Mesodermal cell (in vitro differentiated cells): ENCODE measurements at regions not wholly inside any gene's neighbourhood (a gene's known extent, or its start where the extent isn't known, plus 50 kb on each side); places are given as distances from the start of the nearest gene placed in this dataset.
"Not testable (repeated sequence)": the region's sequence is repeated elsewhere in the genome, so short reads cannot be mapped to it uniquely, and the experiment has no call there.

Experiments used
- H3K27ac ChIP-seq: 2 replicates; pipeline ENCODE4 v1.7.0; 2013; ENCODE audit warnings: mild to moderate bottlenecking, low read depth, low read length, moderate library complexity; ENCODE audit not compliant: severe bottlenecking
- H3K36me3 ChIP-seq: 2 replicates; pipeline ENCODE4 v1.7.1; 2013; ENCODE audit warnings: mild to moderate bottlenecking, low read length, moderate library complexity; ENCODE audit not compliant: control insufficient read depth, insufficient read depth
- H3K4me1 ChIP-seq: one replicate; pipeline ENCODE4 v1.7.1; 2013; ENCODE audit warnings: mild to moderate bottlenecking, low read length; ENCODE audit not compliant: insufficient read depth, control insufficient read depth, poor library complexity, severe bottlenecking
- H3K4me3 ChIP-seq: 2 replicates; pipeline ENCODE4 v1.7.0; 2013; ENCODE audit warnings: low read length, control low read depth, mild to moderate bottlenecking; ENCODE audit not compliant: insufficient read depth, poor library complexity, severe bottlenecking; ENCODE audit errors: extremely low read depth
- H3K9me3 ChIP-seq: 2 replicates; pipeline ENCODE4 v1.7.1; 2013; ENCODE audit warnings: mild to moderate bottlenecking, low read length, moderate library complexity; ENCODE audit not compliant: control insufficient read depth
- WGBS, 2 experiments: methylation state at CpG; one replicate each; pipeline ENCODE4 v1.1.5; 2013; ENCODE audit warnings: missing lambda C conversion rate in 2 of 2; ENCODE audit not compliant: insufficient coverage in 2 of 2; 5-methylcytosine and 5-hydroxymethylcytosine counted together

- no peaks in the 10 kb centered on the region for H3K36me3 ChIP-seq
- no peak overlapping the region for H3K4me3 ChIP-seq
- no peak overlapping the region for H3K27ac ChIP-seq
- H3K4me1 ChIP-seq, result no peaks in the 10 kb centered on the region
- WGBS, 2 experiments, result 73 to 75% methylated on average over 1 of the region's 1 CpG
- H3K9me3 ChIP-seq, result peaks cover 7% of the 10 kb centered on the region
Measured at GRCh38 chr4:30543057-30543456, 177.1 kb upstream of the PCDH7 start.

GRCh38 chr4:30553151-30553550 is 167.0 kb upstream of the PCDH7 start:
- no peak overlapping the region for H3K27ac ChIP-seq
- WGBS, 2 experiments, result 100% methylated on average over 1 of the region's 1 CpG

DNA sequence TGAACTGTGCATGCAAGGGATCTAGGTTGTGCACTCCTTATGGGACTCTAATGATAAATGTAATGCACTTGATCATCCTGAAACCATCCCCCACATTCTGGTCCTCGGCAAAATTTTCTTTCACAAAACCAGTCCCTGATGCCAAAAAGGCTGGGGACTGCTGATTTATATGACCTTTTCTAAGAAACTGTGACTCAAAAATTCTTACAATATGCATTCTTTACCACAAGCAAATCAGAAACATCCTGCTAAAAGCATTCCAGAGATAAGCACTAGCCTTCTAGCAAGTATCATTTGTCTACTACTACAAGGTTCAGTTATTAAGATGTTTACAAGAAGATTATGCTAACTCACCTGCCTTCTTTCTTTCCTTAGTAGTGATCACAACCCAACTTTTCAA is 166.5 kb upstream of the PCDH7 start:
- H3K4me3 ChIP-seq, result no peak overlapping the region
- 75% methylated on average over 1 of the region's 1 CpG; no CpG with 5 or more reads in 1 of the 2 experiments for WGBS, 2 experiments

More at GRCh38 chr4:30553151-30553550, 167.0 kb upstream of the PCDH7 start:
- no peak overlapping the region for H3K4me3 ChIP-seq
- no peaks in the 10 kb centered on the region for H3K36me3 ChIP-seq
- no peaks in the 10 kb centered on the region for H3K4me1 ChIP-seq
- no peaks in the 10 kb centered on the region for H3K9me3 ChIP-seq

GRCh38 chr4:30555775-30556174 is 164.4 kb upstream of the PCDH7 start:
- Histone ChIP-seq H3K4me3 (no peak overlapping the region), H3K9me3 (no peaks in the 10 kb centered on the region), H3K36me3 (no peaks in the 10 kb centered on the region), H3K4me1 (no peaks in the 10 kb centered on the region), H3K27ac (no peak overlapping the region)
- no CpG with 5 or more reads among the region's 1 CpG for WGBS, 2 experiments

More for the DNA sequence above, 166.5 kb upstream of the PCDH7 start:
- H3K27ac ChIP-seq, result no peak overlapping the region
- no peaks in the 10 kb centered on the region for H3K4me1 ChIP-seq
- H3K9me3 ChIP-seq, result no peaks in the 10 kb centered on the region
- H3K36me3 ChIP-seq, result no peaks in the 10 kb centered on the region

DNA sequence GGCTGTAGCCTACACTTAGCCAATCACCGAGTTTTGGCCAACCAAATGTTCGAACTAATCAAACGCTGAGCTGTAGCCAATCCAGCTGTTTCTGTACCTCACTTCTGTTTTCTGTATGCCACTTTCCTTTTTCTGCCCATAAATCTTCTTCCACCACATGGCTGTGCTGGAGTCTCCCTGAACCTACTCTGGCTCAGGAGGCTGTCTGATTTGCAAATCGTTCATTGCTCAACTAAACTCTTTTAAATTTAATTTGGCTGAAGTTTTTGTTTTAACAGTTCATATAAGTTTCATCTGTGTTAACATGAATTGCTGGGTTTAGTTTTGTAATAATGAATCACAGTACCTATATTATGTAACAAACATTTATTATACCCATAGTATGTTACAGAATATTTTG is 160.7 kb upstream of the PCDH7 start:
- Histone ChIP-seq H3K4me3 (no peak overlapping the region), H3K27ac (no peak overlapping the region), H3K36me3 (no peaks in the 10 kb centered on the region), H3K9me3 (peaks cover 4% of the 10 kb centered on the region), H3K4me1 (no peaks in the 10 kb centered on the region)
- WGBS, 2 experiments, result 94 to 98% methylated on average over 3 of the region's 4 CpGs

GRCh38 chr4:30586850-30587249 is 133.3 kb upstream of the PCDH7 start:
- H3K4me3 ChIP-seq, result no peak overlapping the region
- H3K27ac ChIP-seq, result no peak overlapping the region
- H3K36me3 ChIP-seq, result no peaks in the 10 kb centered on the region
- no peaks in the 10 kb centered on the region for H3K9me3 ChIP-seq
- H3K4me1 ChIP-seq, result no peaks in the 10 kb centered on the region
- 88 to 94% methylated on average over 9 of the region's 9 CpGs for WGBS, 2 experiments

- H3K27ac ChIP-seq, H3K9me3 ChIP-seq, H3K4me3 ChIP-seq, H3K4me1 ChIP-seq, H3K36me3 ChIP-seq: not testable (repeated sequence)
- 100% methylated on average over 2 of the region's 3 CpGs; no CpG with 5 or more reads in 1 of the 2 experiments for WGBS, 2 experiments
Measured at GRCh38 chr4:30589669-30590068, 130.5 kb upstream of the PCDH7 start.

- no peaks in the 10 kb centered on the region for H3K9me3 ChIP-seq
- H3K4me3 ChIP-seq, result no peak overlapping the region
- H3K36me3 ChIP-seq, result no peaks in the 10 kb centered on the region
- peaks cover 6% of the 10 kb centered on the region for H3K4me1 ChIP-seq
- peak overlapping the region; percentile 72 for H3K27ac ChIP-seq
- 0 to 13% methylated on average over 1 of the region's 5 CpGs for WGBS, 2 experiments
Measured at GRCh38 chr4:30600246-30601017, 119.7 kb upstream of the PCDH7 start.

DNA sequence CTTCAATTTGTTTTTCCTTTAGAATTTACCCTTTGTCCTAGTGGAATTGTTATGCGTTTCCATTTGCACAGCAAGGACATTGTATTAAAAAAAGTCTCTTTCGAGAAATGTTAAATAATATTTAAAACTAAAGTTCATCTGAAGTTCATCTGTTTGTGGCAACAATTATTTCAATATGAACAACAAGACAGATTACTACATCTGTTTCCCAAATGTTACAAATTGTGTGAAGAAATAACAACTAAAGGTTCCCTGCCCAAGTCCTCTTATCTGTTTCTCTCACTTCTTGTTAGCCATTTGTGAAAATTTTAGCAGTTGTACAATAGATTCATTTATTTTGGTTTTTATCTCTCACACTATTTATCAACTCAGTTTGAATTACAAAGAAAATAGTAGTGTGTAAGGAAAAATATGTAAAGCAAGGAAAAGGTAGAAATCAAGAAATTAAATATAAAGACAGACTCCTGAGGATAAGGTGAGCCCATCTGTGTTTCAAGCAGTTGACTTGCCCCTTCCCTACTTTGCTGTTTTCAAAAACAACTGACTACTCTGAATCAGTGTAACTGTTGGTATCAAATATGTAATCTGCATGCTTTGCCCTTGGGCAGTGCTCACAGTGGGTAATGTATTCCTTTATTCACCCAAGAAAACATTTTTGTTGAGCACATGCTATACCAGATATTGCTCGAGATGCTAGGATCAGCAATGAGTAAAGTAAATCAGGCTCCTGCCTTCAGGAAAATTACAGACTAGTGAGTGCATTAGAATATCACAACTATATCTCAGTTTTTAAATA is 118.9 kb upstream of the PCDH7 start:
- Histone ChIP-seq H3K36me3 (no peaks in the 10 kb centered on the region), H3K4me1 (peaks cover 11% of the 10 kb centered on the region), H3K9me3 (no peaks in the 10 kb centered on the region), H3K4me3 (no peak overlapping the region), H3K27ac (peak overlapping the region; percentile 72)
- WGBS, 2 experiments, result no CpG with 5 or more reads among the region's 3 CpGs

DNA sequence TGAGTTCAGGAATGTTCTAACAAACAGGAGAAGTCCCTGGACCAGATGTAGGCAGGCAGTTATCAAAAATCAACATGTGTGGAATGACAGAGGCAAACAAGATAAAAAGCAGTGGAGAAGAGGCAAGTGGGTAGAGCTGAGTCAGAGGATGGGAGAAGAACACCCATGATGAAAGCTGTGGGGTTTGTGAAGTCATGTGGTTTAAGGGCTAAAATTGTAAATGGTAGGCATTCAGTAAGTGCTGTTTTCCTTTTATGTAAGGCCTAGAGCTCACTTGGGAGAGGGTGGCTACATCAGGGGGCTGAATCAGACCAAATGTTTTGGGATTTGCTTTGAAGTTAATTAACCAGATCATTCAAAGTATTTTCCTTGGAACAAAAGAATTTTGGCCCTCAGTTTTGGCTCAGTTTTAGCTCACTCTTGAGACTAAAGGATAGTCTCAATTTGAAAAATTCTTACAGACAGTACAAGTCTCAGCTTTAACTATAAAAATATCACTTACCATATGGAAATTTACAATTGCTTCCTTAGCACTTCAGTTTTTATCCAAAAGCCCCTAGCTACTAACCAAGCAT is 114.5 kb upstream of the PCDH7 start:
- Histone ChIP-seq H3K27ac (peak overlapping the region; percentile 83), H3K4me1 (peaks cover 8% of the 10 kb centered on the region), H3K9me3 (no peaks in the 10 kb centered on the region), H3K36me3 (no peaks in the 10 kb centered on the region), H3K4me3 (no peak overlapping the region)
